Hypothalamus (tissue), 51 donors: ENCODE measurements at regions not wholly inside any gene's neighbourhood (a gene's known extent, or its start where the extent isn't known, plus 50 kb on each side); places are given as distances from the start of the nearest gene placed in this dataset.
"Not testable (repeated sequence)": the region's sequence is repeated elsewhere in the genome, so short reads cannot be mapped to it uniquely, and the experiment has no call there.

Experiments
- DNase-seq, 51 donors: peaks; one replicate each; lab custom pipeline; 2025; lab: John Stamatoyannopoulos, UW

DNA sequence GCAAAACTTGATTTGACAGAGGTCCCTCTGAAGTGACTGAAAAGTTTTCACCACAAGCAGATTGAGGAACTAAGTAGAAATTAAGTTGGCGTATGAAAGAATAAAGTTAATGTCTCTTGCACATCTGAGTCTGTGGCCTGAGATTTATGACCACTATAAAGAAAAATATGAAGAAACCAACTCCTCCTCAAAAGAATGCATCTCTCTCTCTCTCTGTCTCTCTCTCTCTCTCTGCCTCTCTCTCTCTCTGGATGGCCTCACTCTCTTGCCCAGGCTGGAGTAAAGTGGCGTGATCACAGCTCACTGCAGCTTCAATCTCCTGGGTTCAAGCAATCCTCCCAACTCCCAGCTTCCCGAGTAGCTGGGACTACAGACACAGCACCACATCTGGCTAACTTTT lies 55.2 kb downstream of the RPL22L1 start:
- no peak for DNase-seq

- no peak for DNase-seq
These were observed 56.7 kb downstream of the RPL22L1 start for GRCh38 chr3:170813266-170813665.

DNA sequence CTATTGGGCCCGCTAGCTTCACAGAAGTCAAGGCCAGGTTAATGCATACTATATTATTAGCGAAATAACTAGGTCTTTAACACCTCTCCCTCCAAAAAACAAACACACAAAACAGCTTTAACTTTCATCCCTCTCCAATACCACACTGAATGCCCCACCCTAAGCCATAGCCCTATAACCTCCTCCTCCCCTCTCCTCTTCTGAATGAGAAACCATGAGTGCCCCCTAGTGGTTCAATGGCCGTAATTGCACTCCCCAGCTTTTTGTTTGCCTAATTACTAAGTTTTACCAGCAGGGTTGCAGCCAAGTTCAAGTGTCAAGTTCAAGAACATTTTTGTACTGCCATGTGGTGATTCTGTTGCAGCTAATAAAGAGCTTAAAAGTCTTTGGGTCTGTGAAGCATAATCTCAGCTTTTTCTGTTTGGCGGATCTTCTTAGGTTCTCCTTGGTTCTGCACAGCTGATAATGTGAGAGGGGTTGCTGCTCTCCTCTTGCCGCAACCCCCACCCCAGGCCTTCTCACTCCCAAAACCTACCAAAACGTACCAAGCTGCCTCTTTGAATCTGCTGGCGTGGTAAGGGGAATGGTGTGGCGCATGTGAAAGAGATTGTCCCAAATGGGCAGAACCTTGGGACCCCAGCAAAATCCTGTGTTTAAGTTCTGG lies 57.9 kb downstream of the RPL22L1 start:
- peak in 44 of 51 donors; percentile 2 to 88 (median 42) for DNase-seq

GRCh38 chr3:170811515-170811914 lies 58.5 kb downstream of the RPL22L1 start:
- DNase-seq, result no peak

DNA sequence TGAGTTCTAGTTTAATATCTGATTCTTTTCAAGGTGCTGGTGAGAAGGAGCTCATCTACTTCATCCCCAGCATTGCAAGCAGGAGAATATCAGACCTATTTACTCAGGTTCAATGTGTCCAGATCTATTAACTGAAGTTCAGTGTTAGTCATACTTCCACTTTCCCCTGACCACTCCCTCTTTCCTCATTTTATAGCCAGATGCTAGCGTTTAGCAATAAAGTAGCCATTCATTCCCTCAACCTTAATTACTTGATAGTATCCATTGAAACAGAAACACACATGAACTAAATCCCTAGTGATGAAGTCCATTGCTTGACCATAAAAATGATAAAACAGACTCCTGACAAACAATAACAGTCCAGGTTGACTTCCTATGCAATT lies 60.0 kb downstream of the RPL22L1 start:
- no peak for DNase-seq

GRCh38 chr3:170809007-170809974 lies 60.7 kb downstream of the RPL22L1 start:
- peak in 34 of 51 donors; percentile 1 to 74 (median 21) for DNase-seq

DNA sequence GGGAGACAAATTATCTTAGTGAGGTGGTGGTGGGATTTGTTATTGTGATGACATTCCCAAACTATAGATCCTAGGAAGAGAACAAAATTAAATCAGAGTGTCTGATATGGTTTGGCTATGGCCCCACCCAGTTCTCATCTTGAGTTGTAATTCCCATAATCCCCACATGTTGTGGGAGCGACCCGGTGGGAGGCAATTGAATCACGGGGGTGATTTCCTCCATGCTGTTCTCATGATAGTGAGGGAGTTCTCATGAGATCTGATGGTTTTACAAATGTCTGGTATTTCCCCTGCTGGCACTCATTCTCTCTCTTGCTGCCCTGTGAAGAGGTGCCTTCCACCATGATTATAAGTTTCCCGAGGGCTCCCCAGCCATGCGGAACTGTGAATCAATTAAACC lies 62.0 kb downstream of the RPL22L1 start:
- DNase-seq, result no peak

DNA sequence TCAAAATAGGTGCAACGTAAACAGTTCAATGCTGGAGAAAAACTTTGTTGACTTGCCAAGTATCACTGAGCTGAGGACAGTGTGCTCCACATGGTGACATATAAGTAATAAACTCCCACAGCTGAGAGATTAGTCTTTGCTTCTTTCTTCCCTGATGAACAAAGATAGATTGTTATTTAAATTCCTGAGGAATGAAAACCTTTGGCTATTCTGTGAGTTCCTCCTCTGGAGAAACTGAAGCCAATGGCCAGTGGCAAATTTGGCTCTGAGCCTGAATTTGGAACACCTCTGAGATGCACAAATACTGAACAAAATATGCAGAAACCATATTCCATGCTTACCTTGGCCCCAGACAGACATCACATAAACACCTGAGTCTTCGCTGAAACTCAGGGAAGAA lies 63.3 kb downstream of the RPL22L1 start:
- DNase-seq, result no peak

DNA sequence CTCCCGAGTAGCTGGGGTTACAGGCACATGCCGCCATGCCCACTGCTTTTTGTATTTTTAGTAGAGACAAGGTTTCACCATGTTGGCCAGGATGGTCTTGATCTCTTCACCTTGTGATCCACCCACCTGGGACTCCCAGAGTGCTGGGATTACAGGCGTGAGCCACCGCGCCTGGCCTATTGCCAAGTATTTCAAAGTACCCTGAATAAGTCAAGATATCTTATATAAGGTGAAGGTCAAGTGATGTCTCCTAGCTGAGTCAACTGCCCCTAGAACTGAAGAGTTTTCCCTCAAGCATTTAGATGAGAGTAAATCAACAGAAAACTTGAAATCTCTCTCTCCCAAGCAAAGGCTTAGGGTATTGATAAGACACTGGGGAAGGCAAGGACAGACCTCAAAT lies 63.9 kb downstream of the RPL22L1 start:
- no peak for DNase-seq

GRCh38 chr3:170805296-170805695 lies 64.7 kb downstream of the RPL22L1 start:
- DNase-seq, result not testable (repeated sequence)

GRCh38 chr3:170804634-170805033 lies 65.4 kb downstream of the RPL22L1 start:
- not testable (repeated sequence) for DNase-seq

GRCh38 chr3:170804078-170804477 lies 65.9 kb downstream of the RPL22L1 start:
- DNase-seq, result no peak

DNA sequence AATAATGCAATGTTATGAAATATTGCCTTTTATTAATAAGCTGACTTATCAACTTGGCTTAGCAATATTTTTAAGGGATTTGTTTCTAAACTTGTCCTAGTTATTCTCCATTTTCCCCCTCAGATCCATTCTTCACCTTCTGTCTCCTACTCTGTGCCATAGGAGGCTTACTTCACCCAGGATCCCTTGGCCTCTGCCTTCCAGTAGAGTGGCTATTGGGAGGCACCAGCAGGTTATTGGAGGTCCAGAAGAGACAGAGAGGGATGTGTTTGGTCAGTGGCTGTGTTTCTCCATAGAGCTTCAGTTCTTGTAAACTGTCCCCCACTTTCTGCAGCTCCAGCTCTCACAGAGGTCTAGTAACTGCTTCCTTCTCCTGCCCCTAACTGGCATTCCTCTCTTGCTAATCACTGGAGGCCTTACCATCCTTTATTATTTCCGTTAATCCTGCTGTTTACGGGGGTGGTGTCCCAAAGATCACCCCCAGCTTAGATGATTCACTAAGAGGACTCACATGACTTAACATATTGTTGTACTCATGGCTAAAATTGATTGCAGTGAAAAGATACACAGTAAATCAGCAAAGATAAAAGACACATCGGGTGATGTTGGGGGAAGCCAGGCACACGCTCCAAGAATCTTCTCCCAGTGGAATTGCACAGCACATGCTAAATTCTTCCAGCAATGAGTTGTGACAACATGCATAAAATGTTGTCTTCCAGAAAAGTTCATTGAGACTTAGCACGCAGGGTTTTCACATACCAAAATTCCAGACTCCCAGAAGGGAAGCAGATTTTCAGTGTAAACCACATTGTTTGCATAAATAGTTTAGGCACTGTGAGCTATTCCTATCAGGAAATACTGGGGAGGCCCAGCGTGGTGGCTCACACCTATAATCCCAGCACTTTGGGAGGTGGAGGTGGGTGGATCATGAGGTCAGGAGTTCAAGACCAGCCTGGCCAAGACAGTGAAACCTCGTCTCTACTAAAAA lies 67.5 kb downstream of the RPL22L1 start:
- no peak for DNase-seq

DNA sequence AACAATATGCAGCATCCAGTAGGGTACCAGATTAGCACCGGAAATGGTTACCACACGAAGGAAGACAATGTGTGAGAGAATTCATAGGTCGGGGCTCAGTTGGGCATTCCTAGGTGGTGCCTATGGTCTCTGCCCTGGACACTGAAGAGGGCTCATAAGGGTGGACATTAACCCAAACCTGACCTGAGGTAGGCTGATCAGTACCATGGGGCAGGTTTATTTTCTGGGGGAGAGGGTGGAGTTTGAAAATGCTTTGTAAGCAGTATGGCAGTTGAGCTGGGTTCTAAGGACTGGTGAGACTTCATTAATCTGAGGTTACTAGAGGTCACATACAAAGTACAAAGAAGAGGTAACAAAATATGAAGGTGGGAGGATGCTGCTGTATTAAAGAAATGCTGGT lies 68.4 kb downstream of the RPL22L1 start:
- no peak for DNase-seq

DNA sequence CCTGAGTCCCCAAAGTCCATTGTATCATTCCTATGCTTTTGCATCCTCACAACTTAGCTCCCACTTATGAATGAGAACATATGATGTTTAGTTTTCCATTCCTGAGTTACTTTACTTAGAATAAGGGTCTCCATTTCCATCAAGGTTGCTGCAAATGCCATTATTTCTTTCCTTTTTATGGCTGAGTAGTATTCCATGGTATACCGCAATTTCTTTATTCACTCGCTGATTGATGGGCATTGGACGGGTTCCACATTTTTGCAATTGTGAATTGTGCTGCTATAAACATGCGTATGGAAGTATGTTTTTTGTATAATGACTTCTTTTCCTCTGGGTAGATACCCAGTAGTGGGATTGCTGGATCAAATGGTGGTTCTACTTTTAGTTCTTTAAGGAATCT lies 69.7 kb downstream of the RPL22L1 start:
- not testable (repeated sequence) for DNase-seq

GRCh38 chr3:170799009-170799408 lies 71.0 kb downstream of the RPL22L1 start:
- DNase-seq, result no peak

DNA sequence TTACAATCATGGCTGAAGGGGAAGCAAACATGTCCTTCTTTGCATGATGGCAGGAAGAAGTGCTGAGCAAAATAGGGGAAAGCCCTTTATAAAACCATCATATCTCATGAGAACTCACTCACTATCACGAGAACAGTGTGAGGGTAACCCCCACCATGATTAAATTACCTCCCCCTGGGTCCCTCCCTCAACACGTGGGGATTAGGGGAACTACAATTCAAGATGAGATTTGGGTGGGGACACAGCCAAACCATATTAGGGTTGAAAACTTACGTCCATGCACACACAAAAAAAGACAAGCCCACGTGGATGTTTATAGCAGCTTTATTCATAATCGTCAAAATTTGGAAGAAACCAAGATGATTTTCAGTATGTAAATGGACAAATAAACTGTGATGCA lies 72.3 kb downstream of the RPL22L1 start:
- DNase-seq, result no peak

DNA sequence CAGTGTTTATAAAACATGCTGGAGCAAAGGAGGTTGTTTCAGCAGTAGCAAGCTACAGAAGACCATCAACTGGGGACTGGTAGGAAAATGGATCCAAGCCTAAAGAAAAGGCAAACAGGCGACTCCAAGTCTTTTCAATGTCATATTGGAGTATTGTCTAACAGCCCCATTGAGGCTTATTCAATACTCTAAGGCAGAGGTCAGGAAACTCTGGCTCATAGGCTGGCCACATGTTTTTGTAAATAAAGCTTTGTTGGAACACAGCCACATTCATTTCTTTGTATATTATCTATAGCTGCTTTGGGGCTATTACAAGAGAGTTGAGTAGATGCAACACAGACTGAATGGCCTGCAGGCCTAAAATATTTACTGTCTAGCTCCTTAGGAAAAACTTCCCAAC lies 77.5 kb downstream of the RPL22L1 start:
- DNase-seq, result no peak

- DNase-seq, result no peak
These were observed 79.3 kb downstream of the RPL22L1 start for GRCh38 chr3:170790647-170791046.

DNA sequence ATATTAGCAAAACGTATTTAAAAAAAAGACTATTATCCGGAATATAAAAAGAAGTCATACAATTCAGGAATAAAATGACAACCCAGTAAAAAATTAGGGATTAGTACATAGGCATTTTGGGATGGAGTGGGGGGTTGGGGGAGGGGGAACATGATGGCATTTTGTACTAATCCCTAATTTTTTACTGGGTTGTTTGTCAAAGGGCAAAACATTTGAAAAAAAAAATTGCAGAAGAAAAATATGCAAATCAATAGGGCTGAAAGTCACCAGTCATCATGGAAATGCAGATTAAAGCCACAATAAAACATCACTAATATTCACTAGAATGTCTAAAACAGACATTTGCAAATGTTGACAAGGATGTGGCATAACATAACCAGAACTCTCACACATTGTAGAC lies 82.5 kb downstream of the RPL22L1 start:
- DNase-seq, result no peak

DNA sequence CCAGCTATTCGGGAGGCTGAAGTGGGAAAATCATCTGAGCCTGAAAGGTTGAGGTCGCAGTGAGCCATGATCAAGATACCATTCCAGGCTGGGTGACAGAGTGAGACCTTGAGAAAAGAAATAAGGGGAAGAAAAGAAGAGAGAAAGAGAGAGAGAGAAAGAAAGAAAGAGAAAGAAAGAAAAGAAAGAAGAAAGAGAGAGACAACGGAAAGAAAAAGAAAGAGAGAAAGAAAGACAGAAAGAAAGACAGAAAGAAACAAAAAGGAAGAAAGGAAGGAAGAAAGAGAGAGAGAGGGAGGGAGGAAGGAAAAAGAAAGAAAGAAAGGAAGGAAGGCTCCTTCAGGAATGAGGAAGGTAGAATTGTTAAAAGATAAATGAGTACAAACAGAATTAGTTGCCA lies 84.5 kb downstream of the RPL22L1 start:
- DNase-seq, result no peak
